Ovary (tissue), 3 donors: ENCODE measurements at regions not wholly inside any gene's neighbourhood (a gene's known extent, or its start where the extent isn't known, plus 50 kb on each side); places are given as distances from the start of the nearest gene placed in this dataset.

ENCODE experiments used
- EP300 ChIP-seq: sonication (generic); formaldehyde crosslinking; IDR thresholded peaks from one replicate; pipeline ENCODE4 v1.6.1; 2017; ENCODE audit warnings: antibody characterized with exemption
- POLR2A ChIP-seq: fragments of 450-650 bp; IDR thresholded peaks from one replicate; pipeline ENCODE4 v1.6.1; 2017; ENCODE audit warnings: antibody characterized with exemption, mild to moderate bottlenecking, moderate library complexity
- TF ChIP-seq, protein P1 (sequence below), 3 donors: fragments of 450-650 bp in 2 of 3; fragments of 200-600 bp in 1 of 3; IDR thresholded peaks; one replicate each; pipeline versions ENCODE4 v1.5.1 to v1.8.0; 2016 to 2022; ENCODE audit warnings: antibody characterized with exemption in 3 of 3, mild to moderate bottlenecking in 1 of 3
- donor health status: DM: no; HTN: no; CAD: no.

DNA sequence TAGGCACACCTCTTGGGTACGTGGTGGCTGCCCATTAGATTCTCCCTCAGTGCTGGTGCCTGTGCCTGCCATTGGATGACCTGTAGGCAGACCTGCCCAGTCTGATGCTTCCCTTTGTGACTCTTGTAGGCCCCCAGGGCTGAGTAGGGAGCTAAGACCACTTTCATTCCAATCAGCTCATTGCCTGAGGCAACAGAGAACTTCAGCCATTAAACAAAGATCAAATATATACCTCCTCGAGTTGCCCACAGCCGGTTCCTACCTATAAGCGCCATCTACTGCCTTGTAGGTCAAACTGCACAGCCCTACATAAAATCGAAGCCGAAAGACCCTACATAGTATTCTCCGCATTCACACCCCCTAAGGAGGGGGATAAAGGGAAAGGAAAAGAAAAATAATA lies 184.6 kb downstream of the ETAA1 start:
- TF ChIP-seq POLR2A (no peak), EP300 (no peak)
- TF ChIP-seq, protein P1, sequence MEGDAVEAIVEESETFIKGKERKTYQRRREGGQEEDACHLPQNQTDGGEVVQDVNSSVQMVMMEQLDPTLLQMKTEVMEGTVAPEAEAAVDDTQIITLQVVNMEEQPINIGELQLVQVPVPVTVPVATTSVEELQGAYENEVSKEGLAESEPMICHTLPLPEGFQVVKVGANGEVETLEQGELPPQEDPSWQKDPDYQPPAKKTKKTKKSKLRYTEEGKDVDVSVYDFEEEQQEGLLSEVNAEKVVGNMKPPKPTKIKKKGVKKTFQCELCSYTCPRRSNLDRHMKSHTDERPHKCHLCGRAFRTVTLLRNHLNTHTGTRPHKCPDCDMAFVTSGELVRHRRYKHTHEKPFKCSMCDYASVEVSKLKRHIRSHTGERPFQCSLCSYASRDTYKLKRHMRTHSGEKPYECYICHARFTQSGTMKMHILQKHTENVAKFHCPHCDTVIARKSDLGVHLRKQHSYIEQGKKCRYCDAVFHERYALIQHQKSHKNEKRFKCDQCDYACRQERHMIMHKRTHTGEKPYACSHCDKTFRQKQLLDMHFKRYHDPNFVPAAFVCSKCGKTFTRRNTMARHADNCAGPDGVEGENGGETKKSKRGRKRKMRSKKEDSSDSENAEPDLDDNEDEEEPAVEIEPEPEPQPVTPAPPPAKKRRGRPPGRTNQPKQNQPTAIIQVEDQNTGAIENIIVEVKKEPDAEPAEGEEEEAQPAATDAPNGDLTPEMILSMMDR (IDR thresholded peaks at IDR 0.05), result no peak
